ENCODE measurements at regions not wholly inside any gene's neighbourhood (a gene's known extent, or its start where the extent isn't known, plus 50 kb on each side); places are given as distances from the start of the nearest gene placed in this dataset.

DNA sequence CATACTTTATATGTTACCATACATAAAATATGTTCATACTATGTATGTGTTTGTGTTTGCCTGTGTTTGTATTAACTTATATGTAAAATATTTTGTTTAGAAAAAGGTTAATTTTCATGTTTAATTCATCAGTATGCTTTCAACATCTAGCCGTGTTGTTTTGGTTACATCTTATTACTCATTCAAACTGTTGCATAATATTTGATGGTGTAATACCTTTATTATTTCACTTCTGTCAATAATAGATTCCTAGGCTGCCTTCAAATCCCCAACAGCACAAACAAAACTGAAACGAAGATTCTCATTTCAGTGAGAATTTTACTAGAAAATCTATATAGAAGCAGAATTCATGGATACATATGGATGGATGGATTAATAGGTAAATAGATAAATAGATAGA is 462.3 kb upstream of the ADGRL3 start:
- no peak overlapping the region for H3K27ac ChIP-seq
- TF ChIP-seq, protein P1, sequence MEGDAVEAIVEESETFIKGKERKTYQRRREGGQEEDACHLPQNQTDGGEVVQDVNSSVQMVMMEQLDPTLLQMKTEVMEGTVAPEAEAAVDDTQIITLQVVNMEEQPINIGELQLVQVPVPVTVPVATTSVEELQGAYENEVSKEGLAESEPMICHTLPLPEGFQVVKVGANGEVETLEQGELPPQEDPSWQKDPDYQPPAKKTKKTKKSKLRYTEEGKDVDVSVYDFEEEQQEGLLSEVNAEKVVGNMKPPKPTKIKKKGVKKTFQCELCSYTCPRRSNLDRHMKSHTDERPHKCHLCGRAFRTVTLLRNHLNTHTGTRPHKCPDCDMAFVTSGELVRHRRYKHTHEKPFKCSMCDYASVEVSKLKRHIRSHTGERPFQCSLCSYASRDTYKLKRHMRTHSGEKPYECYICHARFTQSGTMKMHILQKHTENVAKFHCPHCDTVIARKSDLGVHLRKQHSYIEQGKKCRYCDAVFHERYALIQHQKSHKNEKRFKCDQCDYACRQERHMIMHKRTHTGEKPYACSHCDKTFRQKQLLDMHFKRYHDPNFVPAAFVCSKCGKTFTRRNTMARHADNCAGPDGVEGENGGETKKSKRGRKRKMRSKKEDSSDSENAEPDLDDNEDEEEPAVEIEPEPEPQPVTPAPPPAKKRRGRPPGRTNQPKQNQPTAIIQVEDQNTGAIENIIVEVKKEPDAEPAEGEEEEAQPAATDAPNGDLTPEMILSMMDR (conservative IDR thresholded peaks at IDR 0.05) = no peak

DNA sequence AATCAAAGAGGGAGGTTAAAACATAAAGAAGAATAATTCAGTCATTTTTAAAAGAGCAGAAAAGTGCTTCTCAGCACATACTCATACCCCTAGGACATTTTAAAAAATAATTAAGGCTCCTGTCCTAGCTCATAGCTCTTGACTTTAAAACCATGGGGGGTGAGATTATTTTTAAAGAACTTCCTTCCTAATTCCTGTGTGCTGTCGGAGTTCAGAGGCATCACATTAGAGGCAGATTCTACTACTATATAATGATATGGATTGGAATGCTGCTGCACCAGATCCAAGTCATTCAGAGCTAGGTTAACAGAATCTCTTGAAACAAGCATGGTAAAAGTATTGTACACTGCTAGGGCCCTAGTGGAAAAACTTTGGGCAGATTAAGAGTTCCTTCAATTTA is 456.5 kb upstream of the ADGRL3 start:
- H3K27ac ChIP-seq = no peak overlapping the region
- TF ChIP-seq, protein P1 (conservative IDR thresholded peaks at IDR 0.05) = no peak

DNA sequence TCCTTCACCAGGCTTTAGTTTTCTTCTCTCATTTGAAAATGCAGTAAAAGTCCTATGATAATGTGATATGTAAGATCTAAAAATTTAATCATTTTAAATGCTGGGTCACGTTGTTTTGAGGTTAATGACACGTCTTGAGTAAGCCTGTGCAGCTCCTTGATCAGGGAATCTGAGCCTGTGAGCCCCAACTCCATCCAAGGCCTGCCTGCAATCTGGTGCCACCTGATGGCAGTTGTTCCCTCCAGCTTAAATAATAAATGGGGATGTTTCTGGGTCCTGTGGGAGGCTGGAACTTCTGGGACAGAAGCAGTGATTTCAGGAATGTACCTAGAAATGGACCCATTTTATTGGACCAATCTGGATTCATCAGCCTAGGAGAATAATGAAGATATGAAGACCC is 455.4 kb upstream of the ADGRL3 start:
- H3K27ac ChIP-seq = no peak overlapping the region
- TF ChIP-seq, protein P1 (conservative IDR thresholded peaks at IDR 0.05) = no peak

DNA sequence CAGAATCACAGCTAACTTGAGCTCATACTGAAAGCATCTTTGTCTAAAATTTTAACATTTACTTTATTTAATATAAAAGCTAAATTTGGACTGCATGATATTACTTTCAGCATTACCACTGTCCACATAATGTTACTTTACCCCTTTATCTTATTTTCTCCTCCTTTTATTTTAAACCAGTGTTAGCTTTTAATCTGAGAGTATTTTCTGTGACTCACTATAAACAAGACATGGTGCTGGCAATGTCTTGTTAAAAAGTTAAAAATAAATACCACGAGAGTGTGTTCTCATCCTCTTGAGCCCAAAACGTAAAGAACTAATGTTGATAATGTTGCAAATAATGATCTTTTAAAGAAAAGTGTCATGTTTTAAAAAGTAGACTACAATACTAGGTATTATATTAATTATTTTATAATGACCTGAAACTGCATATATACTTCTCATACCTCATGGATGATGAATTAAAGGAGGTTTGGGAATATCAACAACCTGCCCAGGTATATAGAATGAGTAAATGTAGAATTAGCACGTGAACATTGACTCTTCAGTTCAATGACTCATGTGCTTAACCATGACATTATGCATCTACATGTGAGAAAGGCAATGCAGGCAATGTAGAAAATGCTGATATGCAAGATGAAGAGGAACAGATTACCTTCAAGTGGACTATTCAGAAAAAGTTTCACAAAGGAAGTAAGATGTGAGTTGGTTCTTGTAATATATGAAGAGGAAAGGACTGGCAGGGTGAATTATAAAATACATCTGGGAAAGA is 454.1 kb upstream of the ADGRL3 start:
- H3K27ac ChIP-seq = no peak overlapping the region
- TF ChIP-seq, protein P1 (conservative IDR thresholded peaks at IDR 0.05) = no peak

DNA sequence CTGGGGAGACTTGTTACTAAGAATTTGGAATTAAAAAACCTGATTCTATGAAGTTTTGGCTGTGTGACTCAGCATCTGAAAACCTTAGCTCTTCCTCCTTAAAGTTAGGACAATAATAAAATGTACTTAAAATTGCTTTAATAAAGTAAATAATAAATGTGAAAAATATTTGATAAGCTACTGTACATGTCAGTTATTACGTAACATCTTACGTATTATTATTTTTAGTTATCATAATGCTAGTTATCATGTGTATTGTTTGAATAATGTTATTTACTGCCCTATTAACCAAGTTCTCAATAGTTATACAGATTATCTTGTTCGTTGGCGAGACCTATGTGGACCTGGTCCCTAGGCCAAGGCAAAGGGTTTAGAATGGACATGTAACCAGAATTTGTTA is 449.2 kb upstream of the ADGRL3 start:
- H3K27ac ChIP-seq = no peak overlapping the region
- TF ChIP-seq, protein P1 (conservative IDR thresholded peaks at IDR 0.05) = no peak

DNA sequence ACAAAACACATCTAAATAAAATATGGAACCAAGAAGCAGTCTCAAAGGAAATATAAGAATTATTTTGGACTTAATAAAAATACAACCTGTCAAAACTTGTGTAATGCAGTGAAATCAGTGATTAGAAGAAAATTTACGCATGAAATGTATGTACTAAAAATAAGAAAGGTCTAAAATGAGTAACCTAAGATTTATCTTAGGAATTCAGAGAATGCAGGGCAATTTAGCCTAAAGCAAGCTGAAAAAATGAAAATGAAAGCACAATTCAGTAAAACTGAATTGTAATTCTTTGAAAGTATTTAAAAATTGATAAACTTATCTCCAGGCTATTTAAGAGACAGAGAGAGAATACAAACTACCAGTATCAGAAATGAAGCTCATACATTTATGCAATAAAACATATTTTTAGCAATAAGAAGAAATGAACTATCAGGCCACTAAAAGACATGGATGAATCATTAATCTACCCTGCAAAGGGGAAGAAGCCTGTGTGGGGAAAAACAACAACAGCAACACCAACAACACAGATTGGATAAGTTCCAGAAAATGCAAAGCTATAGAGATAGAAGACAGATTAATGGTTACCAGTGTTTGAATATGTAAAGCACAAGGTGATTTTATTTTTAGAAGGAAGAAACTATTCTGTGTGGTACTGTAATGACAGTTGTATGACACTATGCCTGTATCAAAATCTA is 442.0 kb upstream of the ADGRL3 start:
- no peak overlapping the region for H3K27ac ChIP-seq
- TF ChIP-seq, protein P1 (conservative IDR thresholded peaks at IDR 0.05) = no peak

DNA sequence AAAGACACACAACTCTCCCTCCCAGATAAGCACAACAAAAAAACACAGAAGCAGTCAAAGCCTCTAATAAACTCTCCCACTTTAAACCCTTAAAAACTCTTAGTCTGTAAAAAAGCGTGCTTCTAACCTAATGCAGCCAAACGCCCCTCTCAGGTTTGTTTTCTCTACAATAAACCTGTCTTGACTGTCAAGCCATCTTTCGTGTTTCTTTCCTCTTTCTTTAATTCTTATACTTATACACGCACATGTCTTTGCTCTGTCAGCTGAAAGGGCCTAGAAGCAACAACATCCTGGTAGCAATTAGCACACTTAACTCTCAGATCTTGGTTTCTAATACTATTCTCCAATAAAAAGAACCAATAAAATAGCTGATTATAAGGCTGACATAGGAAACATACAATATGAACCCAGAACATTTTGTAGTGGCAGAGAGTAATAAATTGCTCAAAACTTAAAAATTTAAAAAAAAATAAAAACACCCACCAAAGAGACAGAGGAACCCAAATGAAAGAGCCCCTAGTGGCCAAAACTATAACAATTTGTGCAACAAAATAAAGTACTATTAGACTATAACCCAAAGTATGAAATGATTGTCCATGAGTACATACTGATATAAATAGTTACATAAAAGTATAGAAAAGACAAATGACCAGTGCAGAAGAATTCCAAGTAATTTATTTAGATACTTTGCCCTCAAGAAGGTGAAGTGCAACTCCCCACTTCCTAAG is 440.4 kb upstream of the ADGRL3 start:
- no peak overlapping the region for H3K27ac ChIP-seq
- TF ChIP-seq, protein P1 (conservative IDR thresholded peaks at IDR 0.05) = no peak; the same call in 1 of the 2 replicates
